ENCODE measurements at regions not wholly inside any gene's neighbourhood (a gene's known extent, or its start where the extent isn't known, plus 50 kb on each side); places are given as distances from the start of the nearest gene placed in this dataset.

- TF ChIP-seq CTCF (IDR thresholded peaks at IDR 0.05 in 4 of 5, conservative IDR thresholded peaks at IDR 0.05 in 1 of 5) (no peak), POLR2A (IDR thresholded peaks at IDR 0.05) (no peak)
Measured at GRCh38 chr17:36739208-36739607, 137.8 kb downstream of the MRM1 start.
